GM12873 (cell line): ENCODE measurements at regions not wholly inside any gene's neighbourhood (a gene's known extent, or its start where the extent isn't known, plus 50 kb on each side); places are given as distances from the start of the nearest gene placed in this dataset.

Experiments
- TF ChIP-seq, protein P1 (sequence below): IDR thresholded peaks from 2 replicates; pipeline ENCODE4 v1.5.1; 2012; ENCODE audit warnings: low read depth, mild to moderate bottlenecking, moderate library complexity, low read length, control low read depth; ENCODE audit not compliant: insufficient read depth; ENCODE audit errors: missing control alignments

DNA sequence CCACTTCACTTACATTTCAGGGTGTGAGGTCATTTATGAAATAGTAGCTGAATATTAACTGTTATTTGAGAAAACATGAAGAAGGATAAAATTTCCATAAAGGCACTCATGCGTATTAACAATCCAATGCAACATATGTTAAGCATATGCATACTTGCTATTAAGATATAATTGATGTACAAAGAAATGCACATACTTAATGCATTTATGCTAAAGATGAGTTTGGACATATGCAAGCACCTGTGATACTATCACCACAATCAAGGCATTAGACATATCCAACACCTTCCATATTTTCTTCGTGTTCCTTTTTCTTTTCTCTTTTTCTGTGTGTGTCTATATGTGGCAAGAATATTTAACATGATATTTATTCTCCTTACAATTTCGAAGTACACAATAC, 464.8 kb upstream of the BRINP3 start:
- TF ChIP-seq, protein P1, sequence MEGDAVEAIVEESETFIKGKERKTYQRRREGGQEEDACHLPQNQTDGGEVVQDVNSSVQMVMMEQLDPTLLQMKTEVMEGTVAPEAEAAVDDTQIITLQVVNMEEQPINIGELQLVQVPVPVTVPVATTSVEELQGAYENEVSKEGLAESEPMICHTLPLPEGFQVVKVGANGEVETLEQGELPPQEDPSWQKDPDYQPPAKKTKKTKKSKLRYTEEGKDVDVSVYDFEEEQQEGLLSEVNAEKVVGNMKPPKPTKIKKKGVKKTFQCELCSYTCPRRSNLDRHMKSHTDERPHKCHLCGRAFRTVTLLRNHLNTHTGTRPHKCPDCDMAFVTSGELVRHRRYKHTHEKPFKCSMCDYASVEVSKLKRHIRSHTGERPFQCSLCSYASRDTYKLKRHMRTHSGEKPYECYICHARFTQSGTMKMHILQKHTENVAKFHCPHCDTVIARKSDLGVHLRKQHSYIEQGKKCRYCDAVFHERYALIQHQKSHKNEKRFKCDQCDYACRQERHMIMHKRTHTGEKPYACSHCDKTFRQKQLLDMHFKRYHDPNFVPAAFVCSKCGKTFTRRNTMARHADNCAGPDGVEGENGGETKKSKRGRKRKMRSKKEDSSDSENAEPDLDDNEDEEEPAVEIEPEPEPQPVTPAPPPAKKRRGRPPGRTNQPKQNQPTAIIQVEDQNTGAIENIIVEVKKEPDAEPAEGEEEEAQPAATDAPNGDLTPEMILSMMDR, result no peak

DNA sequence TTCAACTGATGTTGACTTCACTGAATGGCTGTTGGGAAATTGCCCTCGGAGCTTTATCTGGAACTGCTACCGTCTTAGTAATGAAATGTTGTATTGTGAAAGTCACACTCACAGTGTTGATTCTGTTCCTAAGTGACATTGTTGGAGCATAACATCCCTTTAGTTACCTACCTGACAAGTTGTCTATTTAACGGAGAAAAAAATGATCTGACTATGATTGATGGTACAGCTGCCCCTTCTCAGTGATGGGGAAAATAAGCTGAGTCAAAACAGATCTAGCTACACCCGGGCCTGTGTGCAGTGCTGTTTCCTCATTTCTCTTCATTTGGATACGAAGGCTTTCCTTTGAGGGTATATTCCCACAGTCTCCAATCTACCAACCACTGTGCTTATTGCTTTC, 472.3 kb upstream of the BRINP3 start:
- TF ChIP-seq, protein P1, result no peak

DNA sequence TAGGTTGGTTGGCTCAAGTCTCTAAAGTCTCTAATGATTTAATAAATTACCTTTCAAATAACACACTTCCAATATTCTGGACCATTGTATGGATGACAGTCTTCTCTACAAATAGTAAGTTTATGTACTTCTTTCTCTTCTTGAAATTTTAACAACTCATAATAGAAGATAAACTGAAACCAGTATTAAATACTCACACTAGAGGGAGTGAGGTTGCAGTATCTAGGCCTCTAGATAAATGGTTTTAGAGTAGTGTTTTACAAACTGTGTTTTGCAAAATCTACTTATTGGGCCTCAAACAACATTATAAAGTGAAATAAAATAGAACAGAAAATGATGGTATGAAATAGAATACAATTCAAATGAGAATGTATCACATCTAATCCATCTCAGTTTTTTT, 479.9 kb upstream of the BRINP3 start:
- TF ChIP-seq, protein P1, result no peak

DNA sequence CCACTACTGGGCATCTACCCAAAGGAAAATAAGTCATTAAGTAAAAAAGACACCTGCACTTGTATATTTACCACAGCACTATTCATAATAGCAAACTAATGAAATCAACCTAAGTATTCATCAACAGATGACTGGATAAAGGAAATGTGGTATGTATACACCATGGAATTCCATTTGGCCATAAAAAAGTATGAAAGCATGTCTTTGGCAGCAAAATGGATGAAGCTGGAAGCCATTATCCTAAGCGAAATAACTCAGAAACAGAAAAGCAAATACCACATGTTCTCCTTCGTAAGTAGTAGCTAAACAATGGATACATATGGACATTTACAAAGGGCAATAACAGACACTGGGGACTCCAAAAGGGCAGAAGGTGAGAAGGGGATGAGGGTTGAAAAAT, 485.7 kb upstream of the BRINP3 start:
- TF ChIP-seq, protein P1, result no peak

DNA sequence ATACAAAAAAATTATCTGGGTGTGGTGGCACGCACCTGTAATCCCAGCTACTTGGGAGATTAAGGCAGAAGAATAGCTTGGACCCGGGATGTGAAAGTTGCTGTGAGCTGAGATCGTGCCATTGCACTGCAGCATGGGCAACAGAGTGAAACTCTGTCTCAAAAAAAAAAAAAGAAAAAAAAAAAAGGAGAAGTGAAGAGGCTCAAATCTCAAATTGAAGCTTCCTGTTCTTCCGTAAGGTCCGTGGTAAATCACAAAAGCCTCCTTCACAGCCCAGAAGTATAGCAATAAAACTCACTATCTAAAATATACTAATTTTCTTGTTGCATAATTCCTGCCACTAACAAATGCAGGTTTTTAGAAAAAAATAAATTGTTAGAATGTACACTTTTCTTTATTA, 498.2 kb upstream of the BRINP3 start:
- TF ChIP-seq, protein P1, result no peak

DNA sequence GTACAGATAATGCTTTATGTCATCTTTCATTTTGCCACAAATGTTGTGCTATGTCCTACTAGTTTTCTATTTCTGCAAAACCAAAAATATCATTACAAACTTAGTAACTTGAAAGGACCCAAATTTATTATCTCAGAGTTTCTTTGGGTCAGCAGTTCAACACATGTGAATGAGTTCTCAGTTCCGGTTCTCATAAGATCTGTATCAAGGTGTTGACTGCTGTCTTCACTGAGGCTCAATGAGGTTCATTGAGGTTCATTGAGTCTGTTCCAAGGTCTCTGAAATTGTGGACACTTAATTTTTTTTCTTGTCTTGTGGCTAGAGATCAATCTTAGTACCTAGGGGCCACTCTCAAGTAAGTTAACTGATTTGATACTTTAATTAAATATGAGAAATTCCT, 525.1 kb upstream of the BRINP3 start:
- TF ChIP-seq, protein P1, result no peak

DNA sequence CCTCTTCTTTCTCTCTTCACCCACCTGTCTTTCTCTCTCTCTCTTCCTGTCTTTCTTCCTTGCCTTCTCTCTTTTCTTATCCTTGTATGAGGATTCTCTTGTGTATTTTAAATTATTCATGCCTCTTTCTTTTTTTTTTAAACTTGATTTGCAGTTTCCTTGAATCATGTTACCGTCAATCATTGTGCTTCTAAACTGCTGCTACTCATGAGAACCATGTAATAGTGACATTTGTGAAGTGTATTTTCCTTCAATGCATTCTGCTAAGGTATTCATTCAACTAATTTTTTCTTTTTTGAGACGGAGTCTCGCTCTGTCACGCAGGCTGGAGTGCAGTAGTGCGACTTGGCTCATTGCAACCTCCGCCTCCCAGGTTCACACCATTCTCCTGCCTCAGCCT, 539.1 kb upstream of the BRINP3 start:
- TF ChIP-seq, protein P1, result no peak
